GM10266 (cell line): ENCODE measurements at regions not wholly inside any gene's neighbourhood (a gene's known extent, or its start where the extent isn't known, plus 50 kb on each side); places are given as distances from the start of the nearest gene placed in this dataset.

Experiments used
- DNase-seq: peaks from one replicate; pipeline ENCODE4 v3.0.0; 2012; ENCODE audit errors: extremely low spot score
- CTCF ChIP-seq: IDR thresholded peaks from 2 replicates; pipeline ENCODE4 v1.5.1; 2012; ENCODE audit warnings: mild to moderate bottlenecking, low read depth; ENCODE audit not compliant: control insufficient read depth, insufficient read depth; ENCODE audit errors: missing control alignments

- no peak for DNase-seq
- no peak for TF ChIP-seq CTCF
Measured at GRCh38 chr11:114914231-114915005, 236.1 kb downstream of the NXPE2 start.

- no peak for DNase-seq
- TF ChIP-seq CTCF, result no peak
Measured at GRCh38 chr11:114915871-114916805, 237.8 kb downstream of the NXPE2 start.

- no peak for TF ChIP-seq CTCF
Measured at GRCh38 chr11:114918286-114918685, 240.0 kb downstream of the NXPE2 start.

GRCh38 chr11:114921697-114922096, 243.4 kb downstream of the NXPE2 start:
- no peak for DNase-seq
- TF ChIP-seq CTCF, result no peak

More at GRCh38 chr11:114918286-114918685, 240.0 kb downstream of the NXPE2 start:
- DNase-seq, result no peak

GRCh38 chr11:114924042-114924441, 245.7 kb downstream of the NXPE2 start:
- DNase-seq, result no peak
- no peak for TF ChIP-seq CTCF

GRCh38 chr11:114925591-114925990, 247.3 kb downstream of the NXPE2 start:
- TF ChIP-seq CTCF, result no peak
- DNase-seq, result no peak
